ENCODE measurements at regions not wholly inside any gene's neighbourhood (a gene's known extent, or its start where the extent isn't known, plus 50 kb on each side); places are given as distances from the start of the nearest gene placed in this dataset.
"Not testable (repeated sequence)": the region's sequence is repeated elsewhere in the genome, so short reads cannot be mapped to it uniquely, and the experiment has no call there.

- Mint-ChIP-seq H3K4me1 (ENCODE audit: insufficient read depth, unreplicated experiment) (no peaks in the 10 kb centered on the region), H3K27me3 (ENCODE audit: insufficient read depth, unreplicated experiment) (no peaks in the 10 kb centered on the region), H3K36me3 (ENCODE audit: insufficient read depth, unreplicated experiment) (no peaks in the 10 kb centered on the region), H3K4me3 (ENCODE audit: unreplicated experiment) (no peak overlapping the region), H3K27ac (ENCODE audit: low read depth, unreplicated experiment) (no peak overlapping the region), H3K9me3 (ENCODE audit: unreplicated experiment) (peaks cover 9% of the 10 kb centered on the region)
- BruUV-seq (replicated peaks) = no TSS peak
- no peak for DNase-seq (ENCODE audit: unreplicated experiment)
- intact Hi-C loops (cut with micrococcal nuclease) = no loop called here
- CTCF ChIA-PET = interaction anchor here (0.6 to 1.6 kb wide), 2 partner anchors 89 to 193 kb away, joined by 3 to 4 read pairs; no protein-coding TSS in a partner anchor
- POLR2A ChIA-PET = no interaction called here
- TF ChIP-seq, protein P1, sequence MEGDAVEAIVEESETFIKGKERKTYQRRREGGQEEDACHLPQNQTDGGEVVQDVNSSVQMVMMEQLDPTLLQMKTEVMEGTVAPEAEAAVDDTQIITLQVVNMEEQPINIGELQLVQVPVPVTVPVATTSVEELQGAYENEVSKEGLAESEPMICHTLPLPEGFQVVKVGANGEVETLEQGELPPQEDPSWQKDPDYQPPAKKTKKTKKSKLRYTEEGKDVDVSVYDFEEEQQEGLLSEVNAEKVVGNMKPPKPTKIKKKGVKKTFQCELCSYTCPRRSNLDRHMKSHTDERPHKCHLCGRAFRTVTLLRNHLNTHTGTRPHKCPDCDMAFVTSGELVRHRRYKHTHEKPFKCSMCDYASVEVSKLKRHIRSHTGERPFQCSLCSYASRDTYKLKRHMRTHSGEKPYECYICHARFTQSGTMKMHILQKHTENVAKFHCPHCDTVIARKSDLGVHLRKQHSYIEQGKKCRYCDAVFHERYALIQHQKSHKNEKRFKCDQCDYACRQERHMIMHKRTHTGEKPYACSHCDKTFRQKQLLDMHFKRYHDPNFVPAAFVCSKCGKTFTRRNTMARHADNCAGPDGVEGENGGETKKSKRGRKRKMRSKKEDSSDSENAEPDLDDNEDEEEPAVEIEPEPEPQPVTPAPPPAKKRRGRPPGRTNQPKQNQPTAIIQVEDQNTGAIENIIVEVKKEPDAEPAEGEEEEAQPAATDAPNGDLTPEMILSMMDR (IDR thresholded peaks at IDR 0.05; ENCODE audit: unreplicated experiment) = no peak
These were observed 193.4 kb downstream of the BARX2 start for GRCh38 chr11:129569007-129569406.

- BruUV-seq (replicated peaks); H3K27me3 Mint-ChIP-seq (ENCODE audit: insufficient read depth, unreplicated experiment); DNase-seq (ENCODE audit: unreplicated experiment); H3K9me3 Mint-ChIP-seq (ENCODE audit: unreplicated experiment); H3K4me3 Mint-ChIP-seq (ENCODE audit: unreplicated experiment); H3K36me3 Mint-ChIP-seq (ENCODE audit: insufficient read depth, unreplicated experiment); H3K27ac Mint-ChIP-seq (ENCODE audit: low read depth, unreplicated experiment); intact Hi-C loops (cut with micrococcal nuclease); H3K4me1 Mint-ChIP-seq (ENCODE audit: insufficient read depth, unreplicated experiment); POLR2A ChIA-PET: not testable (repeated sequence)
- CTCF ChIA-PET = interaction anchor here (0.7 kb wide), 1 partner anchor 524 kb away, joined by 3 read pairs; no protein-coding TSS in a partner anchor
These were observed 197.0 kb downstream of the BARX2 start for GRCh38 chr11:129572667-129573066.

GRCh38 chr11:129573161-129573560 is 197.5 kb downstream of the BARX2 start:
- no peaks in the 10 kb centered on the region for H3K27me3 Mint-ChIP-seq (ENCODE audit: insufficient read depth, unreplicated experiment)
- H3K27ac Mint-ChIP-seq (ENCODE audit: low read depth, unreplicated experiment) = no peak overlapping the region
- intact Hi-C loops (cut with micrococcal nuclease) = no loop called here
- ChIA-PET CTCF (interaction anchor here (0.7 kb wide), 2 partner anchors 180 to 523 kb away, joined by 3 to 4 read pairs; no protein-coding TSS in a partner anchor), POLR2A (no interaction called here)
- H3K4me1 Mint-ChIP-seq (ENCODE audit: insufficient read depth, unreplicated experiment) = no peaks in the 10 kb centered on the region
- TF ChIP-seq, protein P1 (IDR thresholded peaks at IDR 0.05; ENCODE audit: unreplicated experiment) = no peak
- BruUV-seq (replicated peaks) = no TSS peak
- no peak for DNase-seq (ENCODE audit: unreplicated experiment)
- peaks cover 9% of the 10 kb centered on the region for H3K9me3 Mint-ChIP-seq (ENCODE audit: unreplicated experiment)
- H3K4me3 Mint-ChIP-seq (ENCODE audit: unreplicated experiment) = no peak overlapping the region
- H3K36me3 Mint-ChIP-seq (ENCODE audit: insufficient read depth, unreplicated experiment) = no peaks in the 10 kb centered on the region

DNA sequence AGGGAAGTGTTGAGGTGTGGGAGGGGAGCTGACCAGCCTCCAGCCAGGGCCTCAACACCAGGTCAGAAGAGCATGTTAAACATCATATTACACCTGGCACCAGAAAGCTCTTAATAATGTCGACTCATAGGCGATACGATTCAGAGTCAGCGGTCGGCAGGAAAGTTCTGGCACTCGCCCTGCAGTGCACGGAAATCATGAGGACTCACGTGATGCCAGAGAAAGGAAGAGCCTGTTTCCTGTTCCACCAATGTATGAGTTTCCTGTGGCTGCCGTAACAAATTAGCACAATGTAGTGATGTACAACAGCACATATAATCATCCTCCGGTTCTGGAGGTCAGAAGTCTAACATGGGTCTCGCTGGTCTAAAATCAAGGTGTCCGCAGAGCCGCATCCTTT is 198.8 kb downstream of the BARX2 start:
- TF ChIP-seq, protein P1 (IDR thresholded peaks at IDR 0.05; ENCODE audit: unreplicated experiment) = no peak
- ChIA-PET CTCF (no interaction called here), POLR2A (no interaction called here)
- Mint-ChIP-seq H3K27me3 (ENCODE audit: insufficient read depth, unreplicated experiment) (no peaks in the 10 kb centered on the region), H3K36me3 (ENCODE audit: insufficient read depth, unreplicated experiment) (no peaks in the 10 kb centered on the region), H3K4me1 (ENCODE audit: insufficient read depth, unreplicated experiment) (no peaks in the 10 kb centered on the region), H3K27ac (ENCODE audit: low read depth, unreplicated experiment) (no peak overlapping the region), H3K4me3 (ENCODE audit: unreplicated experiment) (no peak overlapping the region), H3K9me3 (ENCODE audit: unreplicated experiment) (peaks cover 4% of the 10 kb centered on the region)
- DNase-seq (ENCODE audit: unreplicated experiment) = no peak
- no TSS peak for BruUV-seq (replicated peaks)
- intact Hi-C loops (cut with micrococcal nuclease) = no loop called here

DNA sequence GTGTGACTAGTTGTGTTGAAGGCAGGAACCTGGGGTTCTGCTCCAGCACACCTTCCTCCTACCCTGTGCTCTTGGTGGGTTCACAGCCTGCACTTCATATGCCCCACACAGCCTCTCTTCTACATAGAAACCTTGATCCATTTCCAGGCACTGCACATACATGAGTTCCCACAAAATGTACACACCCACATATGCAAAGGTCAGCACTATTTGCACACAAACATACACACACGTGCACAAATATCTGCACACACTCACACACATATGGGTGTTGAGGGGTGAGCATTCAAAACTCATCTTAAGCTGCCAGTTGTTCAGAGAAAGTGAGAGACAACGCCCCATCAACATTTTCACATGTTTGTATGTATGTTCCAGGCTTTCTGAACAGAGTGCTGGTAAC is 201.0 kb downstream of the BARX2 start:
- TF ChIP-seq, protein P1 (IDR thresholded peaks at IDR 0.05; ENCODE audit: unreplicated experiment) = no peak
- Mint-ChIP-seq H3K4me3 (ENCODE audit: unreplicated experiment) (no peak overlapping the region), H3K27me3 (ENCODE audit: insufficient read depth, unreplicated experiment) (no peaks in the 10 kb centered on the region), H3K9me3 (ENCODE audit: unreplicated experiment) (no peaks in the 10 kb centered on the region), H3K36me3 (ENCODE audit: insufficient read depth, unreplicated experiment) (no peaks in the 10 kb centered on the region), H3K27ac (ENCODE audit: low read depth, unreplicated experiment) (no peak overlapping the region), H3K4me1 (ENCODE audit: insufficient read depth, unreplicated experiment) (no peaks in the 10 kb centered on the region)
- CTCF ChIA-PET = no interaction called here
- intact Hi-C loops (cut with micrococcal nuclease) = no loop called here
- no TSS peak for BruUV-seq (replicated peaks)
- no peak for DNase-seq (ENCODE audit: unreplicated experiment)
- POLR2A ChIA-PET = no interaction called here

Data from MCF 10A (cell line).